GM12872 (cell line): ENCODE measurements at regions not wholly inside any gene's neighbourhood (a gene's known extent, or its start where the extent isn't known, plus 50 kb on each side); places are given as distances from the start of the nearest gene placed in this dataset.

ENCODE experiments used
- TF ChIP-seq, protein P1 (sequence below): IDR thresholded peaks from 3 replicates; pipeline ENCODE4 v1.5.1; 2011; ENCODE audit warnings: low read depth, mild to moderate bottlenecking, low read length, moderate library complexity; ENCODE audit not compliant: insufficient read depth

GRCh38 chr2:176399074-176399598, 129.9 kb downstream of the MTX2 start:
- TF ChIP-seq, protein P1, sequence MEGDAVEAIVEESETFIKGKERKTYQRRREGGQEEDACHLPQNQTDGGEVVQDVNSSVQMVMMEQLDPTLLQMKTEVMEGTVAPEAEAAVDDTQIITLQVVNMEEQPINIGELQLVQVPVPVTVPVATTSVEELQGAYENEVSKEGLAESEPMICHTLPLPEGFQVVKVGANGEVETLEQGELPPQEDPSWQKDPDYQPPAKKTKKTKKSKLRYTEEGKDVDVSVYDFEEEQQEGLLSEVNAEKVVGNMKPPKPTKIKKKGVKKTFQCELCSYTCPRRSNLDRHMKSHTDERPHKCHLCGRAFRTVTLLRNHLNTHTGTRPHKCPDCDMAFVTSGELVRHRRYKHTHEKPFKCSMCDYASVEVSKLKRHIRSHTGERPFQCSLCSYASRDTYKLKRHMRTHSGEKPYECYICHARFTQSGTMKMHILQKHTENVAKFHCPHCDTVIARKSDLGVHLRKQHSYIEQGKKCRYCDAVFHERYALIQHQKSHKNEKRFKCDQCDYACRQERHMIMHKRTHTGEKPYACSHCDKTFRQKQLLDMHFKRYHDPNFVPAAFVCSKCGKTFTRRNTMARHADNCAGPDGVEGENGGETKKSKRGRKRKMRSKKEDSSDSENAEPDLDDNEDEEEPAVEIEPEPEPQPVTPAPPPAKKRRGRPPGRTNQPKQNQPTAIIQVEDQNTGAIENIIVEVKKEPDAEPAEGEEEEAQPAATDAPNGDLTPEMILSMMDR: no peak

- TF ChIP-seq, protein P1: no peak
These were observed 136.2 kb downstream of the MTX2 start for GRCh38 chr2:176405477-176405876.

- TF ChIP-seq, protein P1: no peak
These were observed 138.5 kb downstream of the MTX2 start for GRCh38 chr2:176407706-176408105.

- TF ChIP-seq, protein P1: no peak
These were observed 140.4 kb downstream of the MTX2 start for GRCh38 chr2:176409671-176410070.

DNA sequence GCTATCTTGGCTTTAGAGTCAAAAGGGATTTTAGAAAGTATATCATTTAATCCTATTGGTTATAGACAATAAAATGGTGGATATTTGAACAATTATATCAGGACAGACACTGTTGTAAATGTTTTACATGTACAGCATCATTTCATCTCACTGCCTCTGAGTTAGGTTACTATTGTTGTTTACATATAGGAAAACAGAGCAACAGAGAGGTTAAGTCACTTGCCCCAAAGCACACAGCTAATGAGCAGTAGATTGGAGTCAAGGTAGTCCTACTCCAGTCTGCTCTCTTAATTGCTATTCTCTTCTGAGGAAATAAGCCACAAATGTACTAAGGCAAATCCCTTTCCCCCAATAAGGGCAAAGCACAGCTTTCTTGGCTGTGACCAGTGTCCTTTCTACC, 142.9 kb downstream of the MTX2 start:
- TF ChIP-seq, protein P1: no peak

- TF ChIP-seq, protein P1: no peak
These were observed 144.5 kb downstream of the MTX2 start for GRCh38 chr2:176413786-176414185.

DNA sequence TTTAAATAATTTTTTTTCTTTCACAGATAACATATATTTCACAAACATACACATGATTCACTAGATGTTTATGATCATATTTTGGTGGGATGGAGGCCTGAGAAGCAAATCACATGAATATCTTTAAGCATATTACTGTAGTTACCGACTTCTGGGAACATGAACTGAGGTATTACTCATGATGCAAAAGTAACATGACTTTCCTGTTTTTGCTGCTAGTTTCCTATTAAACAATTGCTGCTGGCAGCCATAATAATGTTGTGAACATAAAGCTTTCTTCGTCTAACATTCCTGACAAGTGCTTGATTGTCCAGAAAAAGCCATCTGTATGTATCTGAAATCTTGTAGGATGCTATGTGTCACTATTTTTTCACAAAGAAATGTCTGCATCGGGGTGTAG, 145.4 kb downstream of the MTX2 start:
- TF ChIP-seq, protein P1: no peak
